GM21723 (cell line): ENCODE measurements at regions not wholly inside any gene's neighbourhood (a gene's known extent, or its start where the extent isn't known, plus 50 kb on each side); places are given as distances from the start of the nearest gene placed in this dataset.

ENCODE experiments used
- ATAC-seq: cut with Tn5 transposase; IDR thresholded peaks from one replicate; pipeline ENCODE4 v1.9.1; 2021; ENCODE audit warnings: mild to moderate bottlenecking, moderate library complexity; ENCODE audit not compliant: unreplicated experiment

DNA sequence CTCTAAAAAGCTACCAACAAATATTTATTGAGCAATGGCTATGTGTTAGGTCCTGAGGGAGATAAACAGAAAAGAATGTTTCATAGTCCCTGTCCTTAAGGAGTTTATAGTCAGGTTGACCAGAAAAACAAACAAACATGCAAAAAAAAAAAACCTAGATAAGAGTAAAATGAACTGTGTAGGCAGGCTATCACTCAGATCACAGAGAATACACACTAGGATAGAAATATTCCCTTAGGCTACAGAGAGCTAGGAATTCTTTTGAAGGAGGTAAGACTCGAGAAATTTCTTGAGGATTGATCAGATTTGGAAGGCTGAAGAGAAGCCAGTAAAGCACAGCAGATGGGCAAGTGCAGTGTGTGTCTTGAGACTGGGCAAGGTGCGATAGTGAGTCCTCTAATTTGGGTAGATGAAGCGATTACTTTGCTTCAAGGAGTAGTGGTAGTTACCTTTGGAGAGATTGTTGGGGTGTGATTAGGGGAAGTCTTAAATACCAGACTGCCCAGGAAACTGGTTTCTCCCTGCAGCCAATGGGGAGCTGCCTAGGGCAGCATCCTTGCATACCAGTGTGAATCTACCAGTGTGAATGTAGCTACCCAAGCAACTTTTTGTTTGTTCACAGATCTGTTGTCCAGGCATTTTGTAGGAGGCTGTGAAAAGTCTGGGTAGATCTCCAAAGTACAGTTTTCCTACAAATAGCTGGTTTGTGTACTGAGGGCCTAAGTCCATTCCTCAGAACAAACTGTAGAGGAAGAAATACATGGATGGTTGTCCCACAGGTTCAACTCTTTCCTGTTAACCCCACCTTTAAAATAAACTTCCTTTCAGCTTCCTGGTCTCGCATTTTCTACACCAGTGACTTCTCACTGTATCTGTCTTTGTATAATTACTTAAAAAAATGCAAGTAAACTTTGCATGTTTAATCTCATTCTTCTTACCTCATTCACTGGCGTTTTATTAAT is 314.1 kb downstream of the KLF5 start:
- ATAC-seq = no peak

DNA sequence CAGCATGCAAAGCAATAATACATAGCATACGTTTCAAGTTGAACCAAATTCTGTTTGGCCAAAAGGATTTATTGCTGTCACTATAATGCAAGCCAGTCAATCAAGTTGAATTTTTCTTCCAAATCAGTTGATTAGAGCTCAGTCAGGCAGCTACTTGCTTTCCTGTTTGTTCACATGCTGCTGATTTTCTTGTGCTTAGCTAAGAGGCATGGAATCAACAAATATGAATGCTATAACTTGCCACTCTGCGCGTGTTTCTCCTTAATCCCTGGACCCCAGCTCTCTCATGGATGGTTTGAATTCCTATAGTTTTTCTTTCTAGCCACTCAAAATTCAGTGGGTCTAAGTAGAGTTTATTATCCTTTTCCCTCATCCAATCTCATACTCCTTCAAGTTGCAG is 311.3 kb downstream of the KLF5 start:
- ATAC-seq = no peak

DNA sequence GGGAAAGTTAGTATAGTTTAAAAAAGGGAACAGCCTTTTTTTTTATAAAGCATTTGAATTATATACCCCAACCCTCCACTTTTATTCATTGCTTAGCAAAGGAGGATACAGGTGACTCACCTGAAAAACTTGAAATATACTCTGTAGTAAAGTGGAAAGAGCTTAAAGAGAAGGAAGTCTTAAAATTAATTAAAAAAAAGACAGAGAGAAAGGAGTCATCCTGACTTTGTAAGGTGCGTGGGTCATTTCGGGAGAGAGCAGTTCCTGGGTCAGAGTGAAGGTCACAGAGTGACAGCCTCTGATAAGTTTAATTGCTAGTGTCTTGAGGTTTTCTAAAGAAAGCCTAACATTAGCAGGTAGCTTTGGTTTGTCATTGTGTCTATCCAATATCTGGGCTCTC is 310.3 kb downstream of the KLF5 start:
- ATAC-seq = no peak

DNA sequence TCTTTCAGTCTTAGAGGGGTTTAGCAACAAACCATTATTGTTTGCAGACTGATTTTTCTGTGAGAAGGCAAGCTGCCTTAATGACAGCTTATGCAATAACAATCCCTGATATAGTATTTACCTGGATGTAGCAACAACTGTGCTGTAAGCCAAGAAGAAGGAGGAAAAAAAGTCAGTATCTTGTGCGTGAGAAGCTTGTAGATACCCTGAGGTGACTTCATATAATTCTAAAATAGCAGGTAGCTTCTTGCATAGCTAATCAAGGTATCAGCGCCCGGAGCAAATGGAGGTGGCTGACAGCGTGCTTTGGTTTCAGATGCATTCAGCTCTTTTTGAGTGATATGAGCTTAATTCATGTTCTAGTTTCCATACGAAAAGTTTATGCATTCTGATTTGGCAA is 309.8 kb downstream of the KLF5 start:
- ATAC-seq = no peak

DNA sequence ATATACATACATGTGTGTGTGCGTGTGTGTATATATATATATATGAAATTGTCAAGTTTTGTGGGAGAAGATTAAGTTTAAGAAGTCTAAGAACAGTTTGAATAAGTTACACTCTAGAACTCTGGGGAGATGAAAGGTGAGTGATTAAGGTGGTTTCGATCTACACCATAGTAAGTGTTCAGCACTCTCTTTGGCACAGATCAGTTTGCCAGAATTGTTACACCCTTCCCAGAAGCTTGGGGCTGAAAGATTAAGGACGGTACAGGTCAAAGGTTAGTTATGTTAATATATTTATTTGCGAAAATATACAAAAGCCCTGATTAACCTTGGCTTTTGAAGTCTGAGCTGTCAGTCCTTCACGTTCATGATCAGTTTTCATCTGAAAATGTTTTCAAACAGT is 309.1 kb downstream of the KLF5 start:
- no peak for ATAC-seq

DNA sequence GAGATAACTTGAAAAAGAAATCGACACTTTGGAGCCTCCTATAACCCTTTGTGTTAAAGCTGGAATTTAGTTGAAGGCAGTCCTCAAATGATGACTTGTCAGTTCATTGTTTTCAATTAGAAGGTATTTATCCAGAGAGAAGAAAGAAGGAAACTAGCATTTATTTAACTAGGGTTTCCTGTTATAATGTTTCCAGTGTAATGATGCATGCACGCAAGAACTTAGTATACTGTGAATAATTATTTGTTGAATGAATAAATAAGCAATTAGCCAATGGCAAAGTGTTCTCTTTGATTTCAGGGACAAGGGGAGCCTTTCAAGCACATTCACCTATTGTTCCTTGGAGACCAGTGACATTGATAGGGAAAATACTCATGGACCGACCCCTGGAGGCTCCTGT is 307.4 kb downstream of the KLF5 start:
- ATAC-seq = no peak

DNA sequence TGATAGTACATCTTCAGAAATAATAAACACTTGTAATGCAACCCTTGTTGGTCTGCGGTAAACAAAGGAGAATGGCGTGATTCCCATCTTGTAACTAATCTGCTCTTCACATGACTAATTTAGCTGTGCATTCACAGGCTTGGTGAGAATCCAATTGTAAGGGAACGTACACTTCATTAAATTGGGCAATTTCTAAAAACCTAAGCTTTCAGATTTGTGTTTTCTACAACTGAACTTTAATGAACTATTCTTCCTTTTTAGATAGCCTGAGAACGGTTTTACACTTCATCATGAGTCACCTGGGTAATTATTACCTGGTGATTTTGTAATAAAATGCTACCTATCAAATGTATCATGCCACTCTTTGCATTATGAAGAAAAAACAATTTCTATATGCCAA is 306.9 kb downstream of the KLF5 start:
- no peak for ATAC-seq

DNA sequence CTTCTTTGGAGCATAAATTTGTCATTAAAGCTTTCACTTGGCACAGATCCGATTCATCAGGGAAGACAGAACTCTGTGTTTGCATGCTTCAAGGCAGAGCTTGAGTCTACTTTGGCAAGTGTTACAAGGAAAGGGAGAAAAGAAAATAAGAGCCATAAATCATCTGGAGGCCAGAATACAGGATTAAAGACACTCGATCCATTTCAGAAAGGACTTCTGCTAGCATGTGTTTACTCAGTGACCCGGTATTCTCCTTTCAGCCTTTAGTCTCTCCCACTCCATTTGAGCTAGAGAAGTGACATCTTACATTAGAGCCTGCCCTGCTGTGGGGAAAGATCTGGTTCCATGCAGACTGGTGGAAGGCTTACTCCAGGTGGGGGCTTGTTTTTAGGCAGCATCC is 306.4 kb downstream of the KLF5 start:
- ATAC-seq = no peak

DNA sequence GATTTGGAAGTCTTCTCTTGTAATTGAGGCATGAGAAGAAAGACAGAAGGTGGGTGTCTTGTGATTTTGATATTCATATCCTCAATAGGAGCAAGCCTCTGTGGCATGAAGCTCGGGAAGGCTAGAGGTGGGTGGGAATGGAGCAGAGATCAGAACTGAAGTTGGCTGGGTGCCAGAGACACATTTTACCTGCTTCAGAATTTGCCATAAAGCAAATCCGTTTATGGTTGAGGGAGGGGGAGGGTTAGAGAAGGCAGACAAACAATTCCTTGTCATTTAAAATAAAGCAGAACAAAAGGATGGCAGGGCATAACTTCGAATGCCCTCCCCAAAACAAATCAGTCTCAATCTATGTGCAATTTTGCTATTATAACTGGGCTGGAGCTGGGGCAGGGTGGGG is 305.9 kb downstream of the KLF5 start:
- ATAC-seq = no peak

DNA sequence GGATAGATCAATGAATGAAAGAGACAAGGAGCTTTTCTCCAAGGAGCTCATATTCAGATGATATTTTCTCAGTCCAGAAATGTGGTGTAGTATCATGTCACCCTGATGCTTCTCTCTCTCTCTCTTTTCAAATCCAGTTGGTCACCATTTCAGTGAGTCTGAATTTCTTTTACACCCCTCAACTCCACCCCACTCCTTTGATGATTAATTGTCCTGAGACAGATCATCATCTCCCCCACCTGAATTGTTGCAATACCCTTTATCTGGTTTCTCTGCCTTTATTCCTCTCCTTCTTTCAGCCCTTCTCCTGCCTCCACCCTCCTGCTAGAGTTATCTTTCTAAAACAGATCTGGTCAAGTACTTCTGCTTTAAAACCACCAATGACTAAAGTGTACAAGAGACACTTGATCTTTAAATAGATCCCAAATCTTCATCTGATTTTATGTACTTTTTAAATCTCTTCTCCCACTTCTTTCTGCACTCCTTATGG is 299.8 kb downstream of the KLF5 start:
- no peak for ATAC-seq

DNA sequence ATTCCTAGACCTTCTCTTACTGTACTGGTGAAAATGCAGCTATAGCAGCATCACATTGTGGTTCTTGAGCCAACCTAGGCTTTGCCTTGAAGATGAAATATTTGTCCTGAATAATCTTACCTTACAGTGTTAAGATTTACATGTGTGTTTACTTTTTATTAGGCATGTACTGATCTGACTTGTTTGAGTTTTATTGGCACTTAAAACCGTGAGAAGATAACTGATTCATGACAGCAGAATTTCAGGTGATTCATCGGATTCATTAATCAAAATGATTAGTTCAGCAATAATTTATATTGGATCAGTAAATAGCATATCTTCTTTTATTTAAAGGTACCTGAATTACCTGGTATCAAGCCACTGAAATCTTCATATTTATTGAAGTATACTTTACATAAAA is 296.3 kb downstream of the KLF5 start:
- ATAC-seq = no peak

DNA sequence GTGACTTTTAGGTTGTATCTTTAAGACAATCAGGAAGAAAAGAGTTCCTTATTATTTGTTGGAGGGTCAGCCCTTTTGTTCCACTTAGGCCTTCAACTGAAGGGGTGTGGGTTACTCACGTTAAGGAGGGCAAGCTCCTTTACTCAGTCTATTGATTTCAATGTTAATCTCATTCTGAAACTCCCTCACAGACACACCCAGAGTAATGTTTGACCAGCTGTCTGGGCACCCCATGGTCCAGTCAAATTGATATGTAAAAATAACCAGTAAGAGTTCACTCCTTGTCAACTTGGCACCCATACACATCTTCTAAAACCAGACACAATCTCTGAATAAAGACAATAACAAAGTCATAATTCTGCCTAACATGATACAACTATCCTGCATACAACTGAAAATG is 292.9 kb downstream of the KLF5 start:
- no peak for ATAC-seq

DNA sequence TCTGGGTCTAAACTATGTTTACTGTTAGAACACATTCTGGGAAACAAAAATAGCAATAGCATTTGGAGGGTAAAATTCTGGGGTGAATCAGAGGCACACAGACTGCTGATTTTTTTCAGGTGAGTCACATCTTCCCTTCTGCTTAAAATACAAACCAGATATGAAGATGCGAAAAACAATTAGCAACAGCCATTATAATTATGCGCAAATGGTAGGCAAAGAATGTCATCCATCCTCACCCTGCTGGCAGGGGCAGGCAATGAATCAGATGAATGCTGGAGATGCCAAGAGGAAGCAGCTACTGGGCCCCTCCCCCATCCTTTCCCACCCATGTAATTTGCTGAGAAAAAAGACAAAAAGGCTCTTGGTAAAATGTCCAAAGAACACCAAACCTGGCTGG is 282.9 kb downstream of the KLF5 start:
- ATAC-seq = no peak

DNA sequence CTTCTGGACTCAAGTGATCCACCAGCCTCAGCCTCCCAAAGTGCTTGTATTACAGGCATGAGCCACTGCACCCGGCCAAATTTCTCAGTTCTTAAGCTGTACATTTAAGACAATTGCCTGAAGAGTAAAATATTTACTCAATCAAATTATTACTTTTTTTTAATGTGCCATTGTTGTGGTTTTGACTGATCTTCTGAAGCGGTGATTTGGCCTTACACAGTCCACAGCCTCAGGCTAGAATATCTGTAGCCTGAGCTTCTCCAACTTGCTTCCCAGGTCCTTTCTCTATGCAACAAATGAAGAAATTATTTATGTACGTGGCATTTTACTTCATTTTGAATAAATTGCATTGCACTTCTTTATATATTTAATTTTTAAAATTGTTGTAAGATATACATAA is 281.3 kb downstream of the KLF5 start:
- no peak for ATAC-seq

DNA sequence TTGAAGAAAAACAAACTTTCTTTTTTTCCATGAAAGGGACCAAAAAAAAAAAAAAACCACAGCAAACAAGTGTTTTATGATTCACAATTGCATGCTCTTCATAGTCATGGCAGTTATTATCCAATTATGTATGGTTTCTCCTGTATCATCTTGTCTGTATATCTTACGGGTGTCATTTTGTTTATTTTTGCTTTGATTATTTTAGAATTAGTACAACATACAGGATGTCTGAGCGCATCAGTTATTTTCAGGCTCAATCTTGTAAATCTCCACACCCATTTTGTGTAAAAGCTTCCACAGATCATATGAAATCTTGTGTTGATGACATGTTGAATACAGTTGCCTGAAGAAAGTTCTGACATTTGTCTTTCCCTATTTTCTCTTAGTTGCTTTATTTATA is 280.3 kb downstream of the KLF5 start:
- ATAC-seq = no peak

DNA sequence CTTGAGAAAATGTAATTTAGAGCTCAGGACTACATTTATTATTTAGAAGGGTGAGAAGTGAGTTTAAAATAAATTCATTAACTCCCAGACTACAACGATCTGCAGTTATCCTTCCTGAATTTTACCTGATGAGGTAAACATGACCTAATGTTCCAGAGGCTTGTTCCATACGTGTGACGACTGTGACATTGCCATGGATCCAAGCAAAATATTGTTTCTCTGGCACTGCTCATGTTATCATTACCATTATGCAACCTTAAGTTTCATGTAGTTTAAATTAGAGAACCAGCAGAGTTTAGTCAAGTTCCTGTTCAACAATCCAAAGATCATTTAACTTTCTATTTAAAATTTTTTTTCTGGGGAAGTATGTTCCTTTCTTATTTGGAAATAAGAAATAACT is 279.6 kb downstream of the KLF5 start:
- ATAC-seq = no peak

DNA sequence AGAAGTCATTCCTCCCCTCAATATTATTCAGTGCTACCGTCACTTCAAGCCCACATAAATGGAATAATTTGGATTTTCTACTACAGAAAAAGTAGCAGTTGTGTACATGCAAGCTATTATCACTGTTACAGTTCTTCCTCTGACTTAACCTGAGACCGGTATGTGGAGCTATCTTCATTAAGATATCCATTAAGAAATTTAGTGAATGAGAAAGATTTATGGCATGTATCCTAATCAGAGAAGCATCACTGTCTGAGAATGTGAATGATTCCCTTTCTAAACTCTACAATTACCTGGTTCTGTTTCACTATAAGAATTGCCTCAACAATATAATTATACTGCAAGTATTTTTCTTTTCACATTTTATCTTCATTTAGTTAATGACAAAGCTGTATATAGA is 278.7 kb downstream of the KLF5 start:
- ATAC-seq = no peak

DNA sequence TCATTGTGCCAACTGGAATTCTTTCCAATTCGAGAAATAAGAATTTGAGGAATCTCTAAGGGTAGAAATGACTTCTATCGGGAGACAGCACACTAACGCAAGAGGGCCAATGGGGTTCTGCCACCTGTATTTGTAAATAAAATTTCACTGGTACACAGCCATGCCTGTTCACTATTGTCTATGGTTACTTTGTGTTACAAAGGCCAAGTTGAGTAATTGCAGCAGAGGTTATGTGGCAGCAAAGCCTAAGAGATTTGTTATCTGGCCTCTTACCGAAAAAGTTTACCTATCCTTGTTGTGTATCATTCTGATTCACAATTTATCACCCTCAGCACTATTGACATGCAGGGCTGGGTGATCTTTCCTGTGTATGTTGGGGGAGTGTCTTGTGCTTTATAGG is 278.0 kb downstream of the KLF5 start:
- no peak for ATAC-seq

DNA sequence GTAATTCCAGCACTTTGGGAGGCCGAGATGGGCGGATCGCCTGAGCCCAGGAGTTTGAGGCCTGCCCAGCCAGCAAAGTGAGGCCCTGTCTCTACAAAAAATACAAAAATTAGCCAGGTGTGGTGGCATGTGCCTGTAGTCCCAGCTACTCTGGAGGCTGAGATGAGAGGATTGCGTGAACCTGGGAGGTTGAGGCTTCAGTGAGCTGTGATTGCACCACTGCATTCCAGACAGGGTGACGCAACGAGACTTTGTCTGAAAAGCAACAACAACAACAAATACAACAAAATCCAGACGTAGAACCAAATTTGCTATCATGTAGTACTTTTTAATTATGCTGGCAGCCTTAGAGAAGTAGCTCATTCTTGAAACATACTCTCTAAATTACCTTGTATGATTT is 277.1 kb downstream of the KLF5 start:
- ATAC-seq = no peak

DNA sequence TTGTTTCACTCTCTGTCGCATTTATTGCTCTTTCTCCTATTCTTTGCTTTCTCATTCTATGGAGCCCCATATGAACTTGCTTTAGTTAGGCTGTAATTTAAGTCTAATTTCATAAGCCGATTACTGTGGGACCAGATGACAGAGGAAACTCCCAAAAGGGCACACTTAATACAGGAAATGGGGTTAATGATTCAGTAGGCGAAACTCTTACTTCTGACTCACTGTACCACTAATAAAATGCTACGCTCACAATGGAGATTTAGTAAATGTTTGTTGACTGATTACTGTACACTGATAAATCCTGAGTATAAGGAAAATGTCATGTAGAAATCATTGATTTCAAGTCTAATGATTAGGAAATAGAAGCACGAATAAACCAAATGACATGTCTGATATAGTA is 276.4 kb downstream of the KLF5 start:
- ATAC-seq = peak; percentile 51

DNA sequence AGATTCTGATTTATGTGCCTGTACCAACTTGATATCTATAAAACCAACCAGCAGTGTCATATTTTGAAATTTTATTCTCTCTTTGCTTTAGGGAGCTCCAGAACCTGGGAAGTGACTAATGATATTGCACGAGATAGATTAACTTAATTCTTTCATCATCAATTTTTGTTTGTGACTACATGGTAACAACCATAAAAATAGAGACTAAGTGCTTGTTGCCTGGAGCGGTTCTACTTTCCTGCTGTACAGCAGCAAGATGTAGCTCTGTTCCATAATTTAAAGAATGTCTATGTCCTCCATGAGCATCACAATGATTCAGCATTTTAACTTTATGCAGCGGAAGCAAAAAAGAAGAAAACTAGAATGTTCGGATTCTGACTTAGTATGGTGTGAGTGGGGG is 275.6 kb downstream of the KLF5 start:
- ATAC-seq = no peak

DNA sequence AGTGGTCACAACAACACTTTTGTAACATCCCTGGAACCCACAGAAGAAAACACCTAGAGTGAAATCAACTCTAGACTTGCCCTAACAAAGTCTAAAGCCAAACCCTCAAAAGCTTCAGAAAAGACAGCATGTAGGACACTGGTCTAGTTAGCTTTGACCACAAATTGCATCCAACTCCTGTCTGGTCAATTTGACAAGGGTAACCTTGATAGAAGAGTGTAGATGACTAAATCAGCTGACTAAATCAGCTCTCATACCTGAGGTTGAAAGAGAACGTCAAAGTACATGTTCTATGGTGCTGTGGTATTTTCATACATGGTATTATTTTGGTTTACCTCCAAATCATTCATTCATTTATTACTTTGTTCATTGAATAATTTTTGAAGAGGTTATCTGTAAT is 272.8 kb downstream of the KLF5 start:
- ATAC-seq = no peak

DNA sequence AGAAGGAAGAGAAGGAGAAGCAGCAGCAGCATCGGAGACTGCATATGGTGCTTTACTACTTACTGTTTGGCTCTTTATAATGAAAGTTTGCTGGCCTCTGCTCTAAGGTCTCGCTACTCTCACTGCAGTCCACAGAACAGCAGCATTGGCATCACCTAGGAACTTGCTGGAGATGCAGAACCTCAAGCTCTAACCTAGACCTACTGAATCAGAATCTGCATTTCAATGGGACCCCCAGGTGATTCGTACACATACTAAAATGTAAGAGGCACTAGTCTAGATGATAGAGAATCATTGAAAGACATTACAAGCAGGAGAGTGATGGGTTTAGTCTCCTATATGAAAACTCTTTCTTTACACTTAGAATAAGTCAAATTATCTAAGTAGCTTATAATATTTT is 270.6 kb downstream of the KLF5 start:
- ATAC-seq = no peak
